ENCODE measurements at regions not wholly inside any gene's neighbourhood (a gene's known extent, or its start where the extent isn't known, plus 50 kb on each side); places are given as distances from the start of the nearest gene placed in this dataset.

- DNase-seq = no peak
Observed at GRCh38 chr12:105721891-105722290, 391.4 kb downstream of the C12orf75 start.

GRCh38 chr12:105723066-105723465 is 392.6 kb downstream of the C12orf75 start:
- no peak for DNase-seq

GRCh38 chr12:105723494-105723893 is 393.0 kb downstream of the C12orf75 start:
- DNase-seq = no peak

- DNase-seq = no peak
Observed at GRCh38 chr12:105724641-105725040, 394.1 kb downstream of the C12orf75 start.

- DNase-seq = no peak
Observed at GRCh38 chr12:105725054-105725453, 394.6 kb downstream of the C12orf75 start.

- no peak for DNase-seq
Observed at GRCh38 chr12:105729181-105729771, 398.8 kb downstream of the C12orf75 start.

GRCh38 chr12:105729926-105730325 is 399.4 kb downstream of the C12orf75 start:
- DNase-seq = no peak

GRCh38 chr12:105733579-105733978 is 403.1 kb downstream of the C12orf75 start:
- DNase-seq = no peak

GRCh38 chr12:105736498-105736897 is 402.3 kb downstream of the NUAK1 start:
- no peak for DNase-seq

- no peak for DNase-seq
Observed at GRCh38 chr12:105738051-105738450, 400.7 kb downstream of the NUAK1 start.

GRCh38 chr12:105740369-105740768 is 398.4 kb downstream of the NUAK1 start:
- no peak for DNase-seq

GRCh38 chr12:105740970-105741725 is 397.6 kb downstream of the NUAK1 start:
- no peak for DNase-seq

GRCh38 chr12:105741786-105742566 is 396.8 kb downstream of the NUAK1 start:
- DNase-seq = no peak

- DNase-seq = no peak
Observed at GRCh38 chr12:105742567-105742874, 396.2 kb downstream of the NUAK1 start.

- DNase-seq = no peak
Observed at GRCh38 chr12:105744371-105745058, 394.2 kb downstream of the NUAK1 start.

GRCh38 chr12:105745811-105746210 is 392.9 kb downstream of the NUAK1 start:
- no peak for DNase-seq

- DNase-seq = no peak
Observed at GRCh38 chr12:105748806-105749600, 389.8 kb downstream of the NUAK1 start.

- no peak for DNase-seq
Observed at GRCh38 chr12:105750096-105750495, 388.7 kb downstream of the NUAK1 start.

GRCh38 chr12:105754313-105754712 is 384.4 kb downstream of the NUAK1 start:
- no peak for DNase-seq

GRCh38 chr12:105756961-105757360 is 381.8 kb downstream of the NUAK1 start:
- no peak for DNase-seq

GRCh38 chr12:105759149-105759548 is 379.6 kb downstream of the NUAK1 start:
- DNase-seq = no peak

- no peak for DNase-seq
Observed at GRCh38 chr12:105761075-105761474, 377.7 kb downstream of the NUAK1 start.
